ENCODE measurements at regions not wholly inside any gene's neighbourhood (a gene's known extent, or its start where the extent isn't known, plus 50 kb on each side); places are given as distances from the start of the nearest gene placed in this dataset.

DNA sequence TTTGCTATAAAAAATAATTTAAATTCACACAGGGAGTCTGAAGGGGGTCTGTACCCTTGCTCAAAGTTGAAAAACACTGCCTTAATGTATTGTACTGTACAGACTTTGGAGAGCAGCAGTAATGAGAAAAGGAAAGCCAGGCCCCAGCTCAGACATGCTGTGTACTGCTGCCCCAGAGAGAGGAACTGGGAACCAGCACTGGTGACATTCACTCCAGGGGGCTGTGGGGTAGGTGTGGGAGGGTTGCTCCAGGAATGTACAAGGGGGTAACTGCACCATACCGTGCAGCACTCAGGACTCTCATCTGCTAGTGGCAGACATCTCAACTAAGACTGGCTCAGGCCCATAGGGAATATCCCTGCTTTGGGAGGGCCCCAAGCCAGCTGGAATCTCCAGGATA, 146.0 kb upstream of the RMP24 start:
- intact Hi-C loops (cut with micrococcal nuclease) = no loop called here
- H3K27ac ChIP-seq (ENCODE audit: low read depth, low read length) = no peak overlapping the region
- POLR2A ChIA-PET (ENCODE audit: partially characterized antibody) = no interaction called here
- no peaks in the 10 kb centered on the region for H3K9me3 ChIP-seq (ENCODE audit: control insufficient read depth in 1 of 2, low read length in 2 of 2)
- no peaks in the 10 kb centered on the region for H3K4me1 ChIP-seq (ENCODE audit: insufficient read depth, low read length)
- H3K36me3 ChIP-seq (ENCODE audit: insufficient read depth, low read length) = no peaks in the 10 kb centered on the region
- no peaks in the 10 kb centered on the region for H3K27me3 ChIP-seq (ENCODE audit: insufficient read depth, low read length)
- no peak for DNase-seq
- Mint-ChIP-seq H3K4me3 (no peak overlapping the region), H3K36me3 (no peaks in the 10 kb centered on the region), H3K27ac (no peak overlapping the region), H3K9me3 (peaks cover 0 to 13% (median 3%) of the 10 kb centered on the region in 8 donors), H3K27me3 (peaks cover 5% of the 10 kb centered on the region in 2 donors), H3K4me1 (no peaks in the 10 kb centered on the region)
- CTCF ChIA-PET (ENCODE audit: partially characterized antibody) = no interaction called here
- no peak overlapping the region for H3K4me3 ChIP-seq (ENCODE audit: low read length in 2 of 2)

GRCh38 chr18:35827275-35827902, 145.1 kb upstream of the RMP24 start:
- Mint-ChIP-seq H3K4me3 (no peak overlapping the region), H3K27ac (no peak overlapping the region), H3K4me1 (no peaks in the 10 kb centered on the region), H3K36me3 (no peaks in the 10 kb centered on the region), H3K9me3 (peaks cover 0 to 22% (median 10%) of the 10 kb centered on the region in 8 donors), H3K27me3 (peaks cover 4 to 8% of the 10 kb centered on the region in 2 donors)
- ChIA-PET CTCF (ENCODE audit: partially characterized antibody) (no interaction called here), POLR2A (ENCODE audit: partially characterized antibody) (no interaction called here)
- Histone ChIP-seq H3K27me3 (ENCODE audit: insufficient read depth, low read length) (no peaks in the 10 kb centered on the region), H3K9me3 (ENCODE audit: control insufficient read depth in 1 of 2, low read length in 2 of 2) (no peaks in the 10 kb centered on the region), H3K4me1 (ENCODE audit: insufficient read depth, low read length) (no peaks in the 10 kb centered on the region), H3K4me3 (ENCODE audit: low read length in 2 of 2) (no peak overlapping the region), H3K36me3 (ENCODE audit: insufficient read depth, low read length) (no peaks in the 10 kb centered on the region), H3K27ac (ENCODE audit: low read depth, low read length) (no peak overlapping the region)
- no peak for DNase-seq
- intact Hi-C loops (cut with micrococcal nuclease) = no loop called here

DNA sequence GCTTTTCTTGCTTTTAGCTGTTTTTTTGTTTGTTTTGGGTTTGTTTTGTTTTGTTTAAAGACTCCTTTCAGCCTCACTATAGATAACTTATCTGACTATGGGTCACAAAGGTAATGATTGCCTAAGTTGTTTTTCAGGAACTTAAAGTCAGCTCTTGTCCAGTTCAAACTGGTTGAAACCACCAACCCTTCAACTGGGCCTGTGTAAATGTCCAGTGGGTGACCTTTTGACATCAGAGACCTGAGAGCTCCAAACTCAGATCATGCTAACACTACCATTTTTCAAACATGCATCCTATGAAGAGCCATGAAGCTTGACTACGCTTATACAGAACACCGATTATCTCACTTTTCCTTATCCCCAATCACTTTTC, 144.6 kb upstream of the RMP24 start:
- no peaks in the 10 kb centered on the region for H3K36me3 Mint-ChIP-seq
- no peak overlapping the region for H3K27ac ChIP-seq (ENCODE audit: low read depth, low read length)
- H3K9me3 Mint-ChIP-seq = peaks cover 0 to 27% (median 14%) of the 10 kb centered on the region in 8 donors
- peak overlapping the region in 1 of 7 donors; percentile 49 for H3K27ac Mint-ChIP-seq
- intact Hi-C loops (cut with micrococcal nuclease) = no loop called here
- H3K4me3 Mint-ChIP-seq = no peak overlapping the region
- ChIA-PET CTCF (ENCODE audit: partially characterized antibody) (no interaction called here), POLR2A (ENCODE audit: partially characterized antibody) (no interaction called here)
- H3K4me3 ChIP-seq (ENCODE audit: low read length in 2 of 2) = no peak overlapping the region
- peaks cover 2 to 9% of the 10 kb centered on the region in 2 donors for H3K27me3 Mint-ChIP-seq
- no peaks in the 10 kb centered on the region for H3K9me3 ChIP-seq (ENCODE audit: control insufficient read depth in 1 of 2, low read length in 2 of 2)
- no peaks in the 10 kb centered on the region for H3K4me1 Mint-ChIP-seq
- DNase-seq = no peak
- H3K36me3 ChIP-seq (ENCODE audit: insufficient read depth, low read length) = no peaks in the 10 kb centered on the region
- no peaks in the 10 kb centered on the region for H3K27me3 ChIP-seq (ENCODE audit: insufficient read depth, low read length)
- H3K4me1 ChIP-seq (ENCODE audit: insufficient read depth, low read length) = no peaks in the 10 kb centered on the region

DNA sequence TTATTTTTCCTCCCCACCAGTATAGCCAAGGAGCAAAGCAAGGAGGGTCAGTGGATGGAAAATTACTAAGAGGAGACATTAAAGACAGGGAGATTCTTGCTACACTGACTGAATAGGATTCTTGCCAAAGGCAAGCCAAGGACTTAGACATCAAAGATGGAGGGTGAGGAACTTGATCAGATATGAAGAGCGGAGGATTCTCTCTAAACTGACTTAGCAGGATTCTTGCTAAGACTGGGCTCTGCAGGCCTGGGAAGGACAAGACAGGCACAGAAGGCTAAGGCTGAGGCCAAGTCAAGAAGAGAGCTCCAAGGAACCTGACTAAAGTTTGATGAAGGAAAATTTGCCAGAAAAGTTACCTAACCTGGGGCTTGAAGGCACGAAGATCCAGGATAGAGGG, 143.9 kb upstream of the RMP24 start:
- Mint-ChIP-seq H3K36me3 (no peaks in the 10 kb centered on the region), H3K27me3 (peaks cover 2 to 13% of the 10 kb centered on the region in 2 donors), H3K27ac (no peak overlapping the region), H3K4me1 (no peaks in the 10 kb centered on the region), H3K4me3 (no peak overlapping the region), H3K9me3 (peaks cover 0 to 34% (median 15%) of the 10 kb centered on the region in 8 donors)
- Histone ChIP-seq H3K27me3 (ENCODE audit: insufficient read depth, low read length) (no peaks in the 10 kb centered on the region), H3K36me3 (ENCODE audit: insufficient read depth, low read length) (no peaks in the 10 kb centered on the region), H3K27ac (ENCODE audit: low read depth, low read length) (no peak overlapping the region), H3K4me3 (ENCODE audit: low read length in 2 of 2) (no peak overlapping the region), H3K9me3 (ENCODE audit: control insufficient read depth in 1 of 2, low read length in 2 of 2) (no peaks in the 10 kb centered on the region), H3K4me1 (ENCODE audit: insufficient read depth, low read length) (no peaks in the 10 kb centered on the region)
- intact Hi-C loops (cut with micrococcal nuclease) = no loop called here
- POLR2A ChIA-PET (ENCODE audit: partially characterized antibody) = no interaction called here
- no peak for DNase-seq
- CTCF ChIA-PET (ENCODE audit: partially characterized antibody) = no interaction called here

- ChIA-PET CTCF (ENCODE audit: partially characterized antibody) (no interaction called here), POLR2A (ENCODE audit: partially characterized antibody) (no interaction called here)
- H3K9me3 Mint-ChIP-seq = peaks cover 0 to 32% (median 15%) of the 10 kb centered on the region in 8 donors
- no peak overlapping the region for H3K27ac Mint-ChIP-seq
- no peak overlapping the region for H3K4me3 Mint-ChIP-seq
- Histone ChIP-seq H3K27me3 (ENCODE audit: insufficient read depth, low read length) (no peaks in the 10 kb centered on the region), H3K27ac (ENCODE audit: low read depth, low read length) (no peak overlapping the region), H3K4me1 (ENCODE audit: insufficient read depth, low read length) (no peaks in the 10 kb centered on the region), H3K9me3 (ENCODE audit: control insufficient read depth in 1 of 2, low read length in 2 of 2) (no peaks in the 10 kb centered on the region), H3K36me3 (ENCODE audit: insufficient read depth, low read length) (no peaks in the 10 kb centered on the region), H3K4me3 (ENCODE audit: low read length in 2 of 2) (no peak overlapping the region)
- intact Hi-C loops (cut with micrococcal nuclease) = no loop called here
- no peaks in the 10 kb centered on the region for H3K36me3 Mint-ChIP-seq
- H3K4me1 Mint-ChIP-seq = no peaks in the 10 kb centered on the region
- H3K27me3 Mint-ChIP-seq = peaks cover 0 to 11% of the 10 kb centered on the region in 2 donors
- no peak for DNase-seq
Observed at GRCh38 chr18:35835366-35835765, 137.1 kb upstream of the RMP24 start.

DNA sequence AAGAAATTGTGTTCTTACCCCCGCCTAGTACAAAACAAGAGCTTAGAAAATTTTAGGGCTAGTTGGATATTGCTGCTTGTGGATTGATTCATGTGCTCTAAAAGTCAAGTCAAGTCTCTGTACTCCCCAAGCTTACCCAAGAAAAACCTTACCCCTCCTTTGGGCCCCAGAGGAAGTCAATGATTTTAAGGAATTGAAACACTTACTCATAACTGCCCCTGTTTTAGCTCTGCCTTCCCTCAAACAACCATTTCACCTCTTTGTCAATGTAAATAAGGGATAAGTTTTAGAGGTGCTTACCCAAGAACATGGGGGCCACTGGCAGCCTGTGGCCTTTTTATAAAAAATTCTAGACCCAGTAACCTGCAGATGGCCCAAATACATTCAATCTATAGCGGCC, 136.6 kb upstream of the RMP24 start:
- no peaks in the 10 kb centered on the region for H3K36me3 Mint-ChIP-seq
- H3K36me3 ChIP-seq (ENCODE audit: insufficient read depth, low read length) = no peaks in the 10 kb centered on the region
- peaks cover 0 to 33% (median 13%) of the 10 kb centered on the region in 8 donors for H3K9me3 Mint-ChIP-seq
- peaks cover 1 to 11% of the 10 kb centered on the region in 2 donors for H3K27me3 Mint-ChIP-seq
- intact Hi-C loops (cut with micrococcal nuclease) = no loop called here
- H3K4me3 ChIP-seq (ENCODE audit: low read length in 2 of 2) = no peak overlapping the region
- no peak for DNase-seq
- no peaks in the 10 kb centered on the region for H3K4me1 ChIP-seq (ENCODE audit: insufficient read depth, low read length)
- POLR2A ChIA-PET (ENCODE audit: partially characterized antibody) = no interaction called here
- no peaks in the 10 kb centered on the region for H3K27me3 ChIP-seq (ENCODE audit: insufficient read depth, low read length)
- H3K27ac Mint-ChIP-seq = no peak overlapping the region
- CTCF ChIA-PET (ENCODE audit: partially characterized antibody) = no interaction called here
- H3K4me1 Mint-ChIP-seq = no peaks in the 10 kb centered on the region
- no peak overlapping the region for H3K4me3 Mint-ChIP-seq
- no peak overlapping the region for H3K27ac ChIP-seq (ENCODE audit: low read depth, low read length)
- H3K9me3 ChIP-seq (ENCODE audit: control insufficient read depth in 1 of 2, low read length in 2 of 2) = no peaks in the 10 kb centered on the region

- H3K27me3 Mint-ChIP-seq = peaks cover 2 to 7% of the 10 kb centered on the region in 2 donors
- H3K27ac Mint-ChIP-seq = no peak overlapping the region
- Histone ChIP-seq H3K36me3 (ENCODE audit: insufficient read depth, low read length) (no peaks in the 10 kb centered on the region), H3K27me3 (ENCODE audit: insufficient read depth, low read length) (no peaks in the 10 kb centered on the region), H3K9me3 (ENCODE audit: control insufficient read depth in 1 of 2, low read length in 2 of 2) (no peaks in the 10 kb centered on the region), H3K27ac (ENCODE audit: low read depth, low read length) (no peak overlapping the region), H3K4me1 (ENCODE audit: insufficient read depth, low read length) (no peaks in the 10 kb centered on the region), H3K4me3 (ENCODE audit: low read length in 2 of 2) (no peak overlapping the region)
- no peak for DNase-seq
- no peak overlapping the region for H3K4me3 Mint-ChIP-seq
- POLR2A ChIA-PET (ENCODE audit: partially characterized antibody) = no interaction called here
- H3K36me3 Mint-ChIP-seq = no peaks in the 10 kb centered on the region
- CTCF ChIA-PET (ENCODE audit: partially characterized antibody) = no interaction called here
- H3K9me3 Mint-ChIP-seq = peaks cover 2 to 22% (median 9%) of the 10 kb centered on the region in 8 donors
- no peaks in the 10 kb centered on the region for H3K4me1 Mint-ChIP-seq
- intact Hi-C loops (cut with micrococcal nuclease) = no loop called here
Observed at GRCh38 chr18:35836932-35837331, 135.5 kb upstream of the RMP24 start.
